ENCODE measurements at regions not wholly inside any gene's neighbourhood (a gene's known extent, or its start where the extent isn't known, plus 50 kb on each side); places are given as distances from the start of the nearest gene placed in this dataset.
"Not testable (repeated sequence)": the region's sequence is repeated elsewhere in the genome, so short reads cannot be mapped to it uniquely, and the experiment has no call there.

- no peak for DNase-seq
Measured at GRCh38 chr12:30329281-30329680, 366.4 kb downstream of the IPO8 start.

- no peak for DNase-seq
Measured at GRCh38 chr12:30323008-30323407, 372.7 kb downstream of the IPO8 start.

DNA sequence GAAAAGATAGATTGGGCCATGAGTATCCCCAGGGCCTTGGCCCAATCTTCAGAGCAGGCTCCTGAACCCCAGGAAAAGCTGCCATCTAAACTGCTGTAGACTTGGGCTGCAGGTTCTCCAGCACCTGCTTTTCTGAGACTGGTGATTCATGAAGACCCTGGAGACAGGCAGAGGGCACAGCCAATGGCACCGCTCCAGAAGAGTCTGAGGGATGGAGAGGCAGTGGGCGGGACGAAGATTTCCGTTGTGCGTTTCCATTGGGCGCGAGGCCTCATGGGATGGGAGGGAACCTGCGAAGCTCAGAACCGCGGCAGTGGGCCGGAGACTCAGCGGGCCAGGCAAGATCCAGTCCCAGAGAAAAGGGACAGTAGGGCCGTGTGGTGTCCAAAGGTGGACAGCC, 375.1 kb downstream of the IPO8 start:
- no peak for DNase-seq

DNA sequence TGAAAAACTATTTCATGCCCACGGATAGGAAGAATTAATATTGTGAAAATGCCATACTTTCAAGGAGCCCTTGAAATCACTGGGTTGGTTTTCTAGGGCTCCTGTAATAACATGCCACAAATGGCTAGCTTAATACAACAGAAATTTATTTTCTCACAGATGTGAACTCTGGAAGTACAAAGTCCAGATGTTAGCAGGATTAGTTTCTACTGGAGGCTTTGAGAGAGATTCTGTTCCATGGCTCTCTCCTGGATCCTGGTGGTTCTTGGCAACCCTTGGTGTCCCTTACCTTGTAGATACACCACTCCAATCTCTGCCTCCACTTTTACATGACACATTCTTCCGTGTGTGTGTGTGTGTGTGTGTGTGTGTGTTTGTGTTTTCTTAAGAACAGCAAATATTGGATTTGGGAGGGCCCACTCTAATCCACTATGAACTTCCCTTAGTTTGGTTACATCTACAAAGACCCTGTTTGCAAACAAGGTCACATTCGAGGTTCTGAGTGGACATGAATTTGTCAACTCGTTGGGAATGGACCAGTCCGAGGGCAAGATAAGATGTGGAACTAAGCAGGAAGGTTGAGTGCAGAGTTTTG, 381.1 kb downstream of the IPO8 start:
- no peak for DNase-seq

GRCh38 chr12:30308010-30308717, 387.5 kb downstream of the IPO8 start:
- DNase-seq, result no peak

DNA sequence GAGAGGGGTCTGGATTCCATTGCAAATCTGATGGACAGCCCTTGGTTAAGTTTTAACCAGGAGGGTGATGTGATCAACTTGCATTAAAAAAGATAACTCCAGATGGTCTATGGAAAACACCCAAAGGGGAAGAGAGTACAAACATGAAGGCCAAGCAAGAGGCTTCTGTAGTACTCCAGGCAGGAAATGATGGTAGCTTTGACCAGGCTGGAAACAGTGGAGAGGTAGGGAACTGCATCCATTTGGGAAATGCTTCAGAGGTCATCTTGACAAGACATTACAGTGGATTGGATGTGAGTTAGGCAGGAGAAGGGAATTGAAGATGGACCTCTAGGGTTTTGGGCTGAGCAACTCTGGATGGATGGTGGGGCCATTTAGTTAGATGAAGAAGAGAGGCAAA, 391.1 kb downstream of the IPO8 start:
- no peak for DNase-seq

- no peak for DNase-seq
Measured at GRCh38 chr12:30301291-30301690, 394.4 kb downstream of the IPO8 start.

DNA sequence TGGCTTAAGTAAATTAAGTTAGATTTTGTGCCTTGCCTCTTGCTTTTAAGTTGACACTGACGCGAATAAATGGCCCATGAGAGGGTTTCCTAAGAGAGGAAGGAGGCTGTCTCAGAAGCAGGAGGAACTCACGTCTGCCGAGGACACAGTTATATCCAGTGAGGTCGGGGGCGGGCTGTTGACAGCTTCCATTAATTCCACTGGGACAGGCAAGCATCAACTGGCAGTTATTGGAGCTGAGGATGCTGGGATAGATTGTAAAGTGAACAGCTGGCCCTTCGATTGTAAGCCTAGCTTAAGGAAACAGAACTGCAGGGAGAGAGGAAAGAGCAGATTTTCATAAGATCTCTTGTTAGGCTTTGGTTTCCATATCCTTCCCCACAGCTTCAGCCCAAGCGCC, 399.2 kb downstream of the IPO8 start:
- DNase-seq, result no peak

DNA sequence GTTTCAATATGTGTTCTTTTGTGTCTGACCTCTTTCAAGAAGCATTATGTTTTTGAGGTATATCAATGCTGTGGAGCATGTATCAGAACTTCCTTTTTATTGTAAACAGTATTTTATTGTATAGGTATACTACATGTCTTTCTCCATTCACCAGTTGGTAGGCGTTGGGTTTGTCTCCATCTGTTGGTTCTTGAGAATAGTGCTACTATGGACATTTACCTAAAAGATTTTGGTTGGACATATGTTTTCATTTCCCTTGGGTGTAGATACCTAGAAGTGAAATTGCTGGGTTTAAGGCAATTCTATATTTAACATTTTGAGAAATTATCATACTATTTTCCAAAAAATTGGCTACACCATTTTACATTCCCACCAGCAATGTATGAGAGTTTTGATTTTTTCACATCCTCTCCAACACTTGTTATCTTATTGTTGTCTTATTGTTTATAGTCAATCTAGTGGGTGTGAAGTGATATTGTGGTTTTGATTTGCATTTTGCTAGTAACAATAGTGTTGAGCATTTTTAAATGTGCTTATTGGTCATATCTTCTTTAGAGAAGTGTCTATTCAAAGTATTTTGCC, 409.2 kb downstream of the IPO8 start:
- DNase-seq, result no peak

- no peak for DNase-seq
Measured at GRCh38 chr12:30278401-30278800, 417.3 kb downstream of the IPO8 start.

GRCh38 chr12:30272515-30272914, 423.2 kb downstream of the IPO8 start:
- not testable (repeated sequence) for DNase-seq

DNA sequence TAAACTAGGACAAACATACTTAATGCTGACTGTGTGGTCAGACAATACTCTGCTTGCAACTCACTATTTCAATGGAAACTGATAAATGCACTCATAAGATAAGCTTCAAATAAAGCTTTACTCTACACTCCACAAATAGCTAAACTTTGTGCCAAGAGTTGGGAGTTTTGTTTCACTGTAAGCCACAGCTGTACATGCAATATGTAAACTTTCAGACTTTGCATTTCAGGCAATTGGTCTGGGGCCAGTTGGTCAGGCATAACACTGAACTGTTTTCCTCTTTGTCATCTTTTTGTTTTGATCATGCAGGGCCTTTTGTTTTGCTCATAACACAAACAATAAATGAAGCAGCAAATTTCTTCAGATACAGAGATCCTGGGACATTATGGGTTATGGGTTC, 426.2 kb downstream of the IPO8 start:
- DNase-seq, result no peak

DNA sequence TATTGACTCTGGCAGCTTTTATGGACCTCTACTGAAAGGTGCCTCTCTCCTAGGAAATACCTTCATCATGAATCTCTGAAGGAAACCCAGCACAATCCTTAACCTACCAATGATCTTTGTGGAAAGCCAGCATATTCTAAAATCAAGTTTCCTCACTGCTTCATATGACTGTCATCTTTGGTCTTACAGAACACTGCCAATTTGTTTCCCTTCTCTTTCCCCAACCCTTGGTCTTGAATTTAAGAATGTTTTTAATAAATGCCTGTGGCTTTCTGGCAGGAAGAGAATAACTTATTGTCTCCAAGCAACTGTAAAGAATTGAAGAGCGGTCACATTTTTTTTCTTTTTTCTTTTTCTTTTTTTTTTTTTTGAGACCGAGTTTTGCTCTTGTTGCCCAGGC, 427.6 kb downstream of the IPO8 start:
- DNase-seq, result no peak

- DNase-seq, result no peak
Measured at GRCh38 chr12:30263434-30263833, 432.2 kb downstream of the IPO8 start.

DNA sequence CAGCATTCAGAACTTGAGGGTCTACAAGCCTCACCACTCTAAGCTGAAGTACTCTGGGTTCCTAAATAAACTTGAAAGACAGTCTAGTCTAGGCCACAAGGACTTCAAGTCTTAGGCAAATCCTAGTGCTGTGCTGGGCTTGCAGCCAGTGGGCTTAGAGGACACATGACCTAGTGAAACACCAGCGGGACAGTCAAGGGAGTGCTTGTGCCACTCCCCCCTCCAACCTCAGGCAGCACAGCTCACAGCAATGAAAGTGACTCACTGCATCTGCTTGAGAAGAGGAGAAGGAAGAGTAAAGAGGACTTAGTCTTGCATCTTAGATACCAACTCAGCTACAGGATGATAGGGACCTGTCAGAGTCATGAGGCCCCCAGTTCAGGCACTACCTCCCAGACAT, 438.1 kb downstream of the IPO8 start:
- DNase-seq, result no peak

DNA sequence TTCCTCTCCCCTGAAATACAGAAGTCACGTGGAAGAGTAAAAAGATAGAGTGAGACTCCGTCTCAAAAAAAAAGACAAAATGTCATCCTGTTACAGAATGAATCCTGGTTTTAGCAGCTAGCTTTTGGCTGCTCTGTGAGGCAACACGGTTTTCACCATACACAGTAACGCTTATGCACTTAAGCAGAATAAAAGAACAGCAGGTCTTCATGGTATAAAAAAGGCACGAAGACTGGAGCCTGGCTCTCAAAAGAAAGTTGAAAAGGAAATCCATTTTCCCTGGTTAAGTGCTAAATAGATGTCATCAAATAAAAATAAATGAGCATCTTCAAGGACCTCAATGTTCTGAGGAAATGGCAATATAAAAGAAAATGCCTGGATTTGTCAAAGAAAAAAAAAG, 444.1 kb downstream of the IPO8 start:
- no peak for DNase-seq

DNA sequence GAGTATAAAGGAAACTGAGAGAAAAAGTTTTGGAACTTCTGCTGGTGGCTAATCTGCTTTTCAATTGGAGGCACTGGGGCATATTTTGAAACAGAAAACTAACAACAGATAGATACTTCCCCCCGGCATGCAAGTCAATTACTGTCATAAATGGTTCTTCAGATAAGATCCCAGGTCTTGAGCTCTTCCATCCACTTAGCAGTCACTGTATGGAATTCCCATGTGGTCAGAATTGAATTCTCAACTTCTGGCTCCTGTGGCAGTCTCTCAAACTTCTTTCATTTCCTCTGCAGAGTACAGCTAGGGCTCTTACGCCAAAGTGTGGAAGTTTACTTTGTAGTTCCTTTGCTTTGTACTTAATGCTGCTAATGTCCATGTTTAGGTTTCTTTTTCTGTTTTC, 452.2 kb downstream of the IPO8 start:
- no peak for DNase-seq

DNA sequence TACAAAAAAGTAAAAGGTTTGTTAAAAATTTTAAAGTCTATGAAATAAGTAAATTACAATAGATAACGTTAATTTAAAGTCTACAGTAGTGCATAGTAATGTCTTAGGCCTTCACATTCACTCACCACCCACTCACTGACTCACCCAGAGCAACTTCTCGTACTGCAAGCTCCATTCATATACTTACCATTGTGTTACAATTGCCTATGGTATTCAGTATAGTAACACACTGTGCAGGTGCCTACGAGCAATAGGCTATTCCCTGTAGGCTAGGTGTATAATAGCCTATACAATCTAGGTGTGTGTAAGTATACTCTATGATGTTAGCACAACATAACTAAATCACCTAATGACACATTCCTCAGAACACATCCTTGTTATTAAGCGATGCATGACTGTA, 435.3 kb upstream of the TMTC1 start:
- no peak for DNase-seq

DNA sequence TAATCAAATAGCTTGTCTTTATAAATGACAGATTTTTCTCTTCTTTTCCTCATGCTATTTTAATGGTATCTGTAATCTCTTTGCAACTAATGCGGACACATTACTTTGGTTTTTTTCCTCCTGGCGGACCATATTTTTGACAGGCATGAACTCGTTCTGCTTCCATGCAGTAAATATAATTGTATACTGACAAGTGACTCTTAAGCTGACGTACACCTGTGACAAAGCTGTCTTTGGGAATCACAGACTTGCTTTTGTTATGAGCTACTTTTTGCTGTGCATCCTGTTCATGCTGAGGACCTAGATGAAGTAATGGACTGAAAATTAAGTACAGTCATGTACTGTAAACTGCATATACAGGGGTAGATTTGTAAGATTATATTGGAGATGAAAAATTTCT, 434.3 kb upstream of the TMTC1 start:
- no peak for DNase-seq

DNA sequence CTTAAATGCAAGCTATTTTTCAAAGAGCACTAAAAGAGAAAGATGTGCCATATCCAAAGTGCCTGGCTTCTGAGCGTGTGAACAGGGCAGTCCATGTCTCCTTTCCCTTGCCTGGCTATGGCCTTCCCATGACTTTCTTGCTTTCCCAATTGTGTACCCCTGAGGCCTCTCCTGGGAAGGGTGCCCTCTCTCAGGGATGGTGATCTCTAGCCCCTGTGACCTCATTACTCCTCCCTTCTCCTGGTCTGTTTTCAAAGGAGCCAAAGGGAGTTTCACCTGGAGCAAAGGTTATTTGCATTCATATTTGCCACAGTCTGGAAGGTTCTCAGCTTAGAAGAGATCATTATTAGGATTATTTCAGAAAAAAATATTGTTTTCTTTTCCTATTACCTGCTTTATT, 429.4 kb upstream of the TMTC1 start:
- DNase-seq, result no peak

- DNase-seq, result no peak
Measured at GRCh38 chr12:30211743-30212142, 428.0 kb upstream of the TMTC1 start.

DNA sequence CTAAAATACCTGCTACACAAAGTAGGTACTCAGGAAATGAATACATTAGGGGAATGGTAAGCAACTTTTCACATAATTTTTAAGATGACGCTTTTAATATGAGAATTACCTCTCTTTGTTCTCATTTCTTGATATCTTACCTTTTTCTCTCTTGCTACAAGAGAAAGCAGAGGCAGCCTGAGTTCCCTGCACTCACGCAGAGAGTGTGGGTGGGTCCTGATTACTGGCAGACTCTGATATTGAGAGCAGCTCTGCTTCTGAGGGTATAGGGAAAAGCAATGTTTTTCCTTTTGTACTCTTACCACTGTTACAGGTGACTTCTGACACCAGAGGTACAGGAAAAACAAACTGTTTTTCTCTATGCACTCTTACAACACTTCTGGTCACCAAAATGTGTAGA, 420.2 kb upstream of the TMTC1 start:
- DNase-seq, result no peak

- no peak for DNase-seq
Measured at GRCh38 chr12:30202521-30203254, 418.9 kb upstream of the TMTC1 start.

All from activated CD4-positive, alpha-beta T cell treated with anti-CD3 and anti-CD28 coated beads, Interleukin-2, amount 50 U/mL, for 16 hours (primary cell).